Dermis blood vessel endothelial cell (primary cell): ENCODE measurements at regions not wholly inside any gene's neighbourhood (a gene's known extent, or its start where the extent isn't known, plus 50 kb on each side); places are given as distances from the start of the nearest gene placed in this dataset.
"Not testable (repeated sequence)": the region's sequence is repeated elsewhere in the genome, so short reads cannot be mapped to it uniquely, and the experiment has no call there.

Experiments
- DNase-seq: peaks from one replicate; pipeline ENCODE4 v3.0.0; 2010

- no peak for DNase-seq
Observed at GRCh38 chr13:81326913-81327312, 986.0 kb upstream of the SPRY2 start.

DNA sequence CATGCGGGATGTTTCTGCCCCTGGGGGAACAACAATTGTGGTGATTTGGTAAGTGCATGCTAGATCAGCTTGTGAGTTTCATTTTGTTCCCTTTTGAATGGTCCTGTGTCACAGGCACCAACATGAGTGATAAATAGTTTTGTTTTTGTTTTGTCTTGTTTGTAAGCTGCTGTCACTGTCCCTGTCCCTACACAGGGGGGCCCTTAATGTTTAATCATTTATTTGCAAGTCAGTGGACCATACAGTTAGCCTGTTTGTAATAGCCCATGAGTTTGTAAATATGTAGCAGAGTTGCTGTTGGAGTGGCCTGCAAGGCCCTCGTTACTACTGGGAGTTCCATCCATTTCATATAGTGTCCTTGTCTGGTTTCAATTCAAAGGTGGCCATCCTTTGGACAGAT lies 979.6 kb upstream of the SPRY2 start:
- DNase-seq: no peak

- no peak for DNase-seq
Observed at GRCh38 chr13:81319351-81319750, 978.4 kb upstream of the SPRY2 start.

DNA sequence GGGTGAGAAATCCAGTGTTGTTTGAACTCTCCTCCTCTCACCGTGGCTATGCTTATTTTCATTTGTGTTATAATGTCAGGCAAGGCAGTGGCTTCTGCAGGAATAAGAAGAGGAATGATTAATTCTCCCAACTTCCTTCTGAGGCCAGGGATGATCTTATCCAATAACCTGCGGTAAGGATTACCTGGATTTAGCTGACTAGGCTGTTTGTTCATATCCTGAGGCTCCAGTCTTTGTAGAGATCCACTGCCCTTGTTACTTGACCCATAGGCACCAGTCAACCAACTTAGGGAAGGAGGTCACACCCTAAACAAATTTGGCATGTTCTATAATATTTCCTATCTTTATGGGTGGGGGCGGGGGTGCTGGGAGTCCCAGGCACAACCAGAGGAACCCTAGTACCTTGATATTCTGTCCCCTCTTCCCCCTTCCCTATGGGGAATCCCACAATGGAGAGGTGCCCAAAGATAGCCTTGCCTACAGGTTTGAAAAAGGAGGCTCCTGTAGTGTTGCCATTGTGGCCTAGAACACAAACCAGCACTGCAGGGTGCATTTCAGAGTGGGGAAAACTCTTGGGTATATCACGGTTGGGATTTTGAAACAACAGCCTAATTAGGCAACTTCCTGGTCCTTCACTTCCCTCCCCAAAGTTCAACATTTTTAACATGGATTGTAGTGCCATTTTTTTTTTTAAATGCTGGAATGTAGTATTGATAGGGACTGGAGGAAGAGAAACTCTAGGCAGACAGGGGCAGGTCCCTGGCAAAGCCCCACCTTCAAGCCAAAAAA lies 977.5 kb upstream of the SPRY2 start:
- DNase-seq: no peak

GRCh38 chr13:81314461-81314860 lies 973.5 kb upstream of the SPRY2 start:
- DNase-seq: no peak

DNA sequence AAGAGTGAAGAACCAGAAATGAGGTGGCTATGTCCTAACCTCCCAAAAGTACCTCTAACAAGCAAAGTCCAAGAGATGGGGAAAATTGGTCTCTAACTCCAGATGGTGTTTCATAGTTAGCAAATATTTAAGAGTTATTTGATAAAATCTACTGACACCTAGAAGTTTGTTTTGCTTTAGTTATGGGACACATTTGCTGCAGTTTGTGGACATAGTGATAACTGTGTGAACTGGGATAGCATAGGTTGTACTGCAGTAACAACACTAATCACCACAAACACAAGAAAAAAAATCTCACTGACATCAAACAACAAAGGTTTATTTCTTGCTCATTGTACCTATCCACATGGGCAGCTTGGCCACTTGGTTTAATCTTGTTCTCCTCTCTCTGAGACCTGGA lies 965.0 kb upstream of the SPRY2 start:
- no peak for DNase-seq

- no peak for DNase-seq
Observed at GRCh38 chr13:81304121-81304659, 963.3 kb upstream of the SPRY2 start.

DNA sequence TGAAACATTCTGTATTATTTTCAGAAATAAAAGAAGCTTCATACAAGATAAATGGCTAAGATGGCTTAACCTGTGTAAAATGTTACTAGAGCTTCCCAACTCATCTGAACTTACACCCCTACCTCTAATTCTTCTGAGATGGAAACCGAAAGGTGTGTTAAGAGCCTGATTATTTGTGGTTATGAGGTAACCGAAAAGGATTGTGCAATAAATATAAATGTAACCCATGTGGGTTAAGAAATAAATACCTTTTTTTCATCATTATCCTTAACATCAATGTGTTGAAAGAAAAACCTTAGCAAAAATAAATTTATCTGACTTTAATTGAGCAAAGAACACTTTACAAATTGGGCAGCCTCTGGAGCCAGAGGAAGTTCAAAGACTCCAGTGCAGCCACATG lies 961.8 kb upstream of the SPRY2 start:
- DNase-seq: no peak

GRCh38 chr13:81302125-81302524 lies 961.2 kb upstream of the SPRY2 start:
- DNase-seq: no peak

DNA sequence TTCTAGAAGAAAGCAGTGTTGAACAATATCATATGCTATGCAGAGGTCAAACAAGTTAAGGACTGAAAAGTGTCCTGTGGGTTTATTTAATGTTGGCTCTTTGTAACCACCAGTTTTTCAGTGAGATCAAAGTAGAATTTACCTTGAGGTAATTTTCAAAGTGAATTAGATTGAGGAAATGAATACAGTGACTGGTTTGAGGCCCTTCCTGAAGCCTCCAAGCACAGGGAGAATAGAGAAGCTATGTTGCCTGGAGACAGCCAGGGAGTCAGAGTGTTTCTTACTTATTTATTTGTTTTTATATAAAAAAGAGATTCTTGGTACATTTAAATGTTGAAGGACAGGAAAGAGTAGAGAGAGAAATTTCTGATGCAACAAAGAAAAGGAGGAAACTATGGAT lies 954.3 kb upstream of the SPRY2 start:
- no peak for DNase-seq

DNA sequence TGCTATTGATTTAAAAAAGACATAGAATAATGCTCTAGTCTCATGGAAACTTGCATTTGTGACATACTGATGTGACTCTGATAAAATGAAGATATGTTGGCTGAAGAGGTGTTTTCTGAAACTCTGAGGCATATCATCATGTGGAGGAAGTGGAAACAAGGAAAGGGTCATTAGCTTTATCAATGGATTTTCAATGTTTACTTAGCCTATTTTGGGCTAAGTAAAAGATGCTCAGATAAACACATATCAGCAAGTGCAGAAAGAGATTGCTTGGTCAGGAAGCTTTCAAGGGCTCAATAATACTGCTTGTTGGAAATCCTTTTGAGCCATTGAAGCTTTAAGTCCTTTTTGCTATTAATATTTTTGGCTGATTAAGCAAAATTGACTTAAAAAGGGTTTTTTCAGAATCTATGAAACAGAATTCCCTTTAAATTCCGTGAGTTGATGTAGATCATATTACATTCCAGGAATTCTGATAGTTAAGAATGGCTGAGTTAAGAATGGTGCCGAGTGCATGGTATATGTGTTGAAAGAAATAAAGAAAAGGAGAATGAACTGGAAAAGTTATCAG lies 952.8 kb upstream of the SPRY2 start:
- DNase-seq: no peak

DNA sequence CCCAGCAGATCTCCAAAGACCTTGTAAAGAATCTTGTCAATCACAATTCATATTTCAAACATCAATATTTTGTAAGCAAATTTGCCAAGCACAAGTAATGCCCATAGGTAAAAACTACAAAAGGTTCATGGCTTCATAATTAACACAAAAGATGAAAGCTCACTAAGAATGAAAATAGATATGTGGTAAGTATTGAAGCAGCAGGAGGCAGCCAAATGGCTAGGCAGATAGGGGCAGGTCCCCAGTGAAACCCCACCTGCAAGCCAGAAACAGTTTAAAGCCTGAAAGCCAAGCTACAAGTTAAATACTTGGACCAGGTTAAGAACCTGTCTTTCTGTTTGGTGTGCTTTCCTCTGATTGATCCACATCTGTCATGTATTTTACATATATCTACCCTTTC lies 942.6 kb upstream of the SPRY2 start:
- no peak for DNase-seq

- no peak for DNase-seq
Observed at GRCh38 chr13:81283062-81283461, 942.1 kb upstream of the SPRY2 start.

DNA sequence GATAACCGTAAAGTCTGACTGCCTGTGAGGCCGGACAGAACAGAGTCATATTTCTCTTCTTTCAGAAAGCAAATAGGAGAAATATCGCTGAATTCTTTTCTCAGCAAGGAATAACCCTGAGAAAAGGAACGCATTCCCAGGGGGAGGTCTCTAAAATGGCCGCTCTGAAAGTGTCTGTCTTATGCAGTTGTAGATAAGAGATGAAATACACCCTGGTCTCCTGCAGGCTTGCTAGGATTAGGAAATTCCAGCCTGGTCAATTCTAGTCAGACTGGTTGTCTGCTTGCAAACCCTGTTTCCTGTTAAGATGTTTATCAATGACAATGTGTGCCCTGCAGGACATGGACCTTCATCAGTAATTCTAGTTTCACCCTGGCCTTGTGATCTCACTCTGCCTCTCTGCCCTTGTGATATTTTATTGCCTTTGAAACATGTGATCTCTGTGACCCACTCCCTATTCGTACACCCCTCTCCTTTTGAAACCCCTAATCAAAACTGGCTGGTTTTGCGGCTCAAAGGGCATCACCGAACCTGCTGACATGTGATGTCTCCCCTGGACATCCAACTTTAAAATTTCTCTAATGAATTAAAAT lies 934.8 kb upstream of the SPRY2 start:
- no peak for DNase-seq

GRCh38 chr13:81247711-81248110 lies 906.8 kb upstream of the SPRY2 start:
- no peak for DNase-seq

- no peak for DNase-seq
Observed at GRCh38 chr13:81246556-81246955, 905.6 kb upstream of the SPRY2 start.

GRCh38 chr13:81244011-81244410 lies 903.1 kb upstream of the SPRY2 start:
- DNase-seq: no peak

- DNase-seq: no peak
Observed at GRCh38 chr13:81230386-81230785, 889.5 kb upstream of the SPRY2 start.

GRCh38 chr13:81226830-81227229 lies 885.9 kb upstream of the SPRY2 start:
- not testable (repeated sequence) for DNase-seq

- DNase-seq: no peak
Observed at GRCh38 chr13:81224209-81224833, 883.4 kb upstream of the SPRY2 start.

GRCh38 chr13:81223778-81224177 lies 882.9 kb upstream of the SPRY2 start:
- no peak for DNase-seq

DNA sequence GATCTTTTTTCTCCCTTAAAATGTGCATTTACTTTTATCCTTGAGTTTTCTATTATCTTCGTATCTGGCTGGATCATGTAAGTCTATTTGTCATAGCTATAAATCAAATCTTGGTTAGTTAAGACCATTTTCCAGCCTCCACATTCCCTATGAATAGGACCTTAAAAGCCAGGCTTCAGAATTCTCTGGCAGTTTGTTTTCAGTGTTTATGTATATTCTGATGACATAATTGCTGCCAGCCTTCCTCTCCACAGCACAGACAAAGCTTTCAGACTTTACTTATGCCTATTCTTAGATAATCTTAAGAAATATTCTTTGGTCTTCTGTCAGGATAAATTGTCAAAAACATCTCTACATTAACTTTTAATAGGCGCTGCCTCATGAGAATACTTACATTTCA lies 870.8 kb upstream of the SPRY2 start:
- no peak for DNase-seq

DNA sequence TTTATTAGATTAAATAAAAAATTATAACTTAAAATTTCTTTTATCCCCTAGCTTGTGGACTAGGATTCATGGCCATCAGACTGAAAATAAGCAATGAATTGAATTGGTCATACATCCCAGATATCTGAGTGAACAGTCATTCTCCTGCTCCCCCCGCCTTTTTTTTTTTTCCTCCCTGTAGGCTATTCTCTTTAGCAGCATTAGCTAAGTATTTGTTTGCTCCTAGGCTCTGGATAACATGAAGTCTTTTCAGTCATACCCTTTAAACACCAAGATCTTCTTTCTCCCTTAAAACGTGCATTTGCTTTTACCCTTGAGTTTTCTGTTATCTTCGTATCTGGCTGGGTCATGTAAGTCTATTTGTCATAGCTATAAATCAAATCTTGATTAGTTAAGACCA lies 866.7 kb upstream of the SPRY2 start:
- no peak for DNase-seq

- no peak for DNase-seq
Observed at GRCh38 chr13:81207231-81207630, 866.3 kb upstream of the SPRY2 start.
